ENCODE measurements at regions not wholly inside any gene's neighbourhood (a gene's known extent, or its start where the extent isn't known, plus 50 kb on each side); places are given as distances from the start of the nearest gene placed in this dataset.

- TF ChIP-seq CTCF (tag by site-specific recombination; IDR thresholded peaks at IDR 0.05) (no peak), ZBTB8A (tag by site-specific recombination; IDR thresholded peaks at IDR 0.05) (no peak), PRDM10 (tag by site-specific recombination; IDR thresholded peaks at IDR 0.05) (no peak), ZNF169 (tag by site-specific recombination; IDR thresholded peaks at IDR 0.05) (no peak)
Observed at GRCh38 chr2:221293949-221294742, 278.0 kb downstream of the EPHA4 start.
